A549 (cell line): ENCODE measurements at regions not wholly inside any gene's neighbourhood (a gene's known extent, or its start where the extent isn't known, plus 50 kb on each side); places are given as distances from the start of the nearest gene placed in this dataset.

Source experiments
- ATAC-seq, 2 experiments: fragments of 200-7000 bp in 1 of 2; fragments of >200 bp in 1 of 2; cut with Nextera tagmentation in 1 of 2; cut with Tn5 transposase in 1 of 2; 3 replicates each; pipeline versions ENCODE4 v1.8.0 to v1.9.1; 2018 to 2020; ENCODE audit warnings: mild to moderate bottlenecking in 1 of 2, moderate library complexity in 1 of 2
- CTCF ChIA-PET: fragments of 300-600 bp; sonication (Branson Sonifier 250); formaldehyde crosslinking; extraction: SDS; loops from one replicate; lab custom pipeline; 2021; ENCODE audit warnings: antibody characterized with exemption, inconsistent platforms; lab: Yijun Ruan, JAX
- POLR2A ChIA-PET: fragments of 350-600 bp; formaldehyde crosslinking; extraction: SDS; loops from one replicate; lab custom pipeline; 2021; ENCODE audit warnings: antibody characterized with exemption, inconsistent platforms; lab: Yijun Ruan, JAX
- DNase-seq, 2 experiments: peaks; one replicate each; pipeline versions ENCODE4 v3.0.0 to v3.0.0-alpha.2; 2011 to 2016; ENCODE audit warnings: low read depth in 1 of 2, low spot score in 1 of 2
- FAIRE-seq: peaks from 2 replicates; lab custom pipeline; 2011; peaks lifted over from hg19 to GRCh38; lab: Jason Lieb, UNC
- H3K27ac ChIP-seq, 2 experiments: fragments of >200 bp; sonication (Bioruptor Twin); formaldehyde crosslinking; 3 replicates each; pipeline ENCODE4 v1.5.1; 2016 to 2017
- H3K4me1 ChIP-seq: fragments of >200 bp; sonication (Bioruptor Twin); formaldehyde crosslinking; 3 replicates; pipeline ENCODE4 v1.6.1; 2016
- H3K4me2 ChIP-seq: fragments of >200 bp; sonication (Bioruptor Twin); formaldehyde crosslinking; 3 replicates; pipeline ENCODE4 v1.6.1; 2016
- H3K4me3 ChIP-seq: fragments of >200 bp; sonication (Bioruptor Twin); formaldehyde crosslinking; 3 replicates; pipeline ENCODE4 v1.5.1; 2016
- H3K9me3 ChIP-seq: fragments of >200 bp; sonication (Bioruptor Twin); formaldehyde crosslinking; 3 replicates; pipeline ENCODE4 v1.6.1; 2016
- CBX8 ChIP-seq: fragments of 200-600 bp; sonication (generic); IDR thresholded peaks from 2 replicates; pipeline ENCODE4 v1.6.1; 2016
- CEBPB ChIP-seq, 2 experiments: fragments of >200 bp in 1 of 2; sonication (Bioruptor Twin) in 1 of 2; formaldehyde crosslinking in 1 of 2; IDR thresholded peaks; 2 replicates each; pipeline ENCODE4 v1.6.1; 2012 to 2016
- CTCF ChIP-seq: fragments of >200 bp; sonication (Bioruptor Twin); formaldehyde crosslinking; IDR thresholded peaks from 3 replicates; pipeline ENCODE4 v1.5.1; 2016
- EHMT2 ChIP-seq: fragments of 200-600 bp; sonication (generic); IDR thresholded peaks from 2 replicates; pipeline ENCODE4 v1.6.1; 2016; ENCODE audit warnings: antibody characterized with exemption, low read depth, mild to moderate bottlenecking, moderate library complexity
- FOSB ChIP-seq: fragments of 250-450 bp; sonication (Bioruptor Pico); IDR thresholded peaks from 2 replicates; pipeline ENCODE4 v1.5.0; 2020; ENCODE audit warnings: mild to moderate bottlenecking, moderate library complexity
- FOXS1 ChIP-seq: fragments of 250-450 bp; sonication (Bioruptor Pico); IDR thresholded peaks from 2 replicates; pipeline ENCODE4 v1.5.0; 2020; ENCODE audit warnings: mild to moderate bottlenecking, moderate library complexity
- GATA3 ChIP-seq: IDR thresholded peaks from 2 replicates; pipeline ENCODE4 v1.6.1; 2012; ENCODE audit warnings: borderline replicate concordance
- HMGXB4 ChIP-seq: fragments of 250-450 bp; sonication (Bioruptor Pico); IDR thresholded peaks from 2 replicates; pipeline ENCODE4 v1.5.0; 2021; ENCODE audit warnings: mild to moderate bottlenecking, moderate library complexity, borderline replicate concordance
- MAX ChIP-seq: IDR thresholded peaks from 2 replicates; pipeline ENCODE4 v1.6.1; 2012
- NPAS2 ChIP-seq: fragments of 250-450 bp; sonication (Bioruptor Pico); IDR thresholded peaks from 2 replicates; pipeline ENCODE4 v1.8.0; 2022; ENCODE audit warnings: mild to moderate bottlenecking, moderate library complexity, borderline replicate concordance
- PHF8 ChIP-seq: fragments of 200-600 bp; sonication (generic); IDR thresholded peaks from 2 replicates; pipeline ENCODE4 v1.6.1; 2016; ENCODE audit warnings: low read depth, mild to moderate bottlenecking, antibody characterized with exemption, moderate library complexity, borderline replicate concordance
- POLR2A ChIP-seq: IDR thresholded peaks from 2 replicates; pipeline ENCODE4 v1.6.1; 2012; ENCODE audit warnings: mild to moderate bottlenecking, low read length
- RAD21 ChIP-seq, 2 experiments: fragments of >200 bp in 1 of 2; sonication (Bioruptor Twin) in 1 of 2; formaldehyde crosslinking in 1 of 2; IDR thresholded peaks in 1 of 2; conservative IDR thresholded peaks in 1 of 2; 2 replicates in 1 of 2; 3 replicates in 1 of 2; pipeline ENCODE4 v1.6.1; 2012 to 2018; ENCODE audit warnings: inconsistent platforms in 1 of 2
- RARB ChIP-seq: fragments of 250-450 bp; sonication (Bioruptor Pico); IDR thresholded peaks from 2 replicates; pipeline ENCODE4 v1.8.0; 2021; ENCODE audit warnings: mild to moderate bottlenecking, moderate library complexity
- REST ChIP-seq: fragments of 200-600 bp; sonication (generic); IDR thresholded peaks from 2 replicates; pipeline ENCODE4 v1.6.1; 2016; ENCODE audit warnings: antibody characterized with exemption, mild to moderate bottlenecking, moderate library complexity
- SMC3 ChIP-seq: fragments of >200 bp; sonication (Bioruptor Twin); formaldehyde crosslinking; IDR thresholded peaks from 3 replicates; pipeline ENCODE4 v1.6.1; 2018; ENCODE audit warnings: inconsistent platforms
- USF2 ChIP-seq: fragments of 450-650 bp; IDR thresholded peaks from 2 replicates; pipeline ENCODE4 v1.6.1; 2014; ENCODE audit warnings: antibody characterized with exemption
- ZFP36 ChIP-seq: fragments of 450-650 bp; IDR thresholded peaks from 2 replicates; pipeline ENCODE4 v1.6.1; 2014; ENCODE audit warnings: borderline replicate concordance; ENCODE audit not compliant: partially characterized antibody
- ZNF302 ChIP-seq: fragments of 250-450 bp; sonication (Bioruptor Pico); IDR thresholded peaks from 2 replicates; pipeline ENCODE4 v1.9.0; 2021; ENCODE audit warnings: inconsistent platforms, mild to moderate bottlenecking, moderate library complexity
- ZSCAN20 ChIP-seq: fragments of 250-450 bp; sonication (Bioruptor Pico); IDR thresholded peaks from 2 replicates; pipeline ENCODE4 v1.8.0; 2022; ENCODE audit warnings: mild to moderate bottlenecking, moderate library complexity
- WGBS: methylation state at CpG from one replicate; pipeline ENCODE4 v1.1.6; 2017; ENCODE audit errors: missing lambda C conversion rate; 5-methylcytosine and 5-hydroxymethylcytosine counted together

GRCh38 chr2:183665425-183665824 lies 541.2 kb downstream of the NUP35 start:
- no peak for ATAC-seq
- WGBS, result 35% methylated on average over 3 of the region's 3 CpGs
- CTCF ChIA-PET, result no interaction called here
- no peak for DNase-seq
- Histone ChIP-seq H3K4me3 (no peak overlapping the region), H3K9me3 (no peaks in the 10 kb centered on the region), H3K4me1 (no peaks in the 10 kb centered on the region), H3K27ac (no peak overlapping the region), H3K4me2 (no peak overlapping the region)
- POLR2A ChIA-PET, result no interaction called here
- FAIRE-seq, result no peak
- TF ChIP-seq RARB (CRISPR knock-in tag) (no peak), ZFP36 (no peak)

- ATAC-seq (no peak), FAIRE-seq (no peak)
- H3K9me3 ChIP-seq, result no peaks in the 10 kb centered on the region
- no peak overlapping the region for H3K4me3 ChIP-seq
- WGBS, result 66% methylated on average over 1 of the region's 1 CpG
- TF ChIP-seq PHF8 (no peak), EHMT2 (no peak), RAD21 (conservative IDR thresholded peaks at IDR 0.05 in 1 of 2, IDR thresholded peaks at IDR 0.05 in 1 of 2) (no peak)
- TF ChIP-seq, all 56 proteins: peak for 0
- ChIA-PET CTCF (no interaction called here), POLR2A (no interaction called here)
- no peak overlapping the region for H3K27ac ChIP-seq
- no peaks in the 10 kb centered on the region for H3K4me1 ChIP-seq
- H3K4me2 ChIP-seq, result no peak overlapping the region
- no peak for DNase-seq
Measured at GRCh38 chr2:183666031-183666430, 541.8 kb downstream of the NUP35 start.

GRCh38 chr2:183671233-183671632 lies 547.0 kb downstream of the NUP35 start:
- DNase-seq (no peak), FAIRE-seq (no peak), ATAC-seq (no peak)
- ChIA-PET POLR2A (no interaction called here), CTCF (no interaction called here)
- H3K4me1 ChIP-seq, result no peaks in the 10 kb centered on the region
- H3K27ac ChIP-seq, result no peak overlapping the region
- TF ChIP-seq NPAS2, result no peak
- no peak for TF ChIP-seq USF2
- TF ChIP-seq FOSB (CRISPR knock-in tag), result no peak
- no peak for TF ChIP-seq GATA3
- TF ChIP-seq HMGXB4 (CRISPR knock-in tag), result no peak
- TF ChIP-seq ZNF302 (CRISPR knock-in tag), result no peak
- no peak for TF ChIP-seq CEBPB (IDR thresholded peaks at IDR 0.05)
- TF ChIP-seq MAX, result no peak
- TF ChIP-seq POLR2A, result no peak
- TF ChIP-seq ZSCAN20, result no peak
- H3K4me3 ChIP-seq, result no peak overlapping the region
- no peaks in the 10 kb centered on the region for H3K9me3 ChIP-seq
- 42% methylated on average over 2 of the region's 2 CpGs for WGBS
- no peak overlapping the region for H3K4me2 ChIP-seq

GRCh38 chr2:183678908-183679307 lies 554.7 kb downstream of the NUP35 start:
- FAIRE-seq (no peak), DNase-seq (no peak), ATAC-seq (no peak)
- ChIA-PET POLR2A (no interaction called here), CTCF (no interaction called here)
- Histone ChIP-seq H3K4me1 (no peaks in the 10 kb centered on the region), H3K9me3 (no peaks in the 10 kb centered on the region), H3K27ac (no peak overlapping the region), H3K4me2 (no peak overlapping the region), H3K4me3 (no peak overlapping the region)
- WGBS, result 29% methylated on average over 5 of the region's 5 CpGs
- TF ChIP-seq FOXS1, result no peak
- no peak for TF ChIP-seq REST
- TF ChIP-seq SMC3, result no peak
- TF ChIP-seq CTCF, result no peak
- no peak for TF ChIP-seq CEBPB (IDR thresholded peaks at IDR 0.05)
- no peak for TF ChIP-seq CBX8
